ENCODE measurements at regions not wholly inside any gene's neighbourhood (a gene's known extent, or its start where the extent isn't known, plus 50 kb on each side); places are given as distances from the start of the nearest gene placed in this dataset.

DNA sequence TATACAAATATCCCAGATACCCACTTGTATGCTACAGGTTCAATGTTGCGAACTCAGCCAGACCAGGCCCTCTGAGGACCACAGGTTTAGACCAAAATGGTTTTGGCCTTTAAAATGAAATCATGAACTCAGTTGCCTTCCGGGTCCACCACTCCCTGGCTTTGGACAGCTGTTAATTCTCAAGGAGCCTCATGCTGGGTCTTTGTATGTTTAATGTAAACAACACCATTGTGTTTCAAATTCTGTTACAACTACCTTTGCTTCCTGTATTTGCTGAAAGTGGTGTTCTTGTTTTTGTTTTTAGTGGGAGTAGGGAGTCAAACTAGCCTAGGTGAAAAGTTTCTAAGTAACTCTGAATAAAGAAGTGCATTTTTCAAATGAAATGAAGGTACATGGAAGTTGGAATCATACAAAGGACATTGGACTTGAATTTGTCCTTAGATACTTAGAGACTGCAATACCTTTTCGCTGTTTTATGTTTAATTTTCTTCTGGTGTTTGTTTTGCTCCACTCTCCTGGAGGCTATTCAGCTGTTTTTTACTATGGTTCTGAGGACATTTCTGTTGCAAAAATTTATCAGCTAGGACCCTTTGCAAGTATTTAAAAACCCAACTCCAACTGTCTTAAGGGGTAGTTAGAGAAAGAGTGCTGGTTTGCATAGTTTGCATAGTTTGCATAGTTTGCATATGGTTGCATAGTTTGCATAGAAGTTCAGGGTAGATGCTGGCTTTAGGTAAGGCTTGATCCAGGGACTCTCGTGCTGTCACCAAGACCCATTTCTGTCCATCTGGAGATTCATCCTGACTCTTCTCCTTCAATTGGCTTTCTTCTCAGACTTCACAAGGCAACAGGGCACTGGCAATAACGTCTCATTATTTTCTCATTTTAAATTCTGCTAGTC is 70.1 kb downstream of the MID1IP1 start:
- TF ChIP-seq POLR2AphosphoS5 (IDR thresholded peaks at IDR 0.05; ENCODE audit: low read depth, low read length) (no peak), TAF1 (IDR thresholded peaks at IDR 0.05; ENCODE audit: borderline replicate concordance, low read depth, low read length) (no peak), POLR2A (IDR thresholded peaks at IDR 0.05; ENCODE audit: low read depth, low read length) (no peak)
- DNase-seq (ENCODE audit: insufficient read length) (no peak), FAIRE-seq (no peak)

DNA sequence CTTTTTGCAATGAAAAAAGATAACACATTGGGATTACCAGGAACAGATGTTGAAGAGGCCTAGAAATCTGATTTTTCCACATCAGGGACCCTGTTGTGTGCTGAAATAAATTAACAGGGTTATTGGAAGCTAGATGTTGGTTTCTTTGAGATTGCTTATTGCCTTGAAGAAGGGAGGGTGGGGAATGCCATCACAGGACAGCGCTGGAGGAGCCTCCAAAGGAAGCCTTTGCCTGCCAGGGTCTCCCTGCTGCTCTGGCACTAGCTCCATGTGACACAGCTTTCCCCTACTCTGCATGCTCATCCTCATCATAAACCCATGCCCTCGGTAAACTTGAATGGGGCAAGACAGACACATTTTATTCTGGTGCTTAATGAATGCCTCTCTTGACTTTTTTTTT is 76.1 kb downstream of the MID1IP1 start:
- FAIRE-seq (no peak), DNase-seq (ENCODE audit: insufficient read length) (no peak)
- TF ChIP-seq POLR2A (IDR thresholded peaks at IDR 0.05; ENCODE audit: low read depth, low read length) (no peak), TAF1 (IDR thresholded peaks at IDR 0.05; ENCODE audit: borderline replicate concordance, low read depth, low read length) (no peak), POLR2AphosphoS5 (IDR thresholded peaks at IDR 0.05; ENCODE audit: low read depth, low read length) (no peak)

DNA sequence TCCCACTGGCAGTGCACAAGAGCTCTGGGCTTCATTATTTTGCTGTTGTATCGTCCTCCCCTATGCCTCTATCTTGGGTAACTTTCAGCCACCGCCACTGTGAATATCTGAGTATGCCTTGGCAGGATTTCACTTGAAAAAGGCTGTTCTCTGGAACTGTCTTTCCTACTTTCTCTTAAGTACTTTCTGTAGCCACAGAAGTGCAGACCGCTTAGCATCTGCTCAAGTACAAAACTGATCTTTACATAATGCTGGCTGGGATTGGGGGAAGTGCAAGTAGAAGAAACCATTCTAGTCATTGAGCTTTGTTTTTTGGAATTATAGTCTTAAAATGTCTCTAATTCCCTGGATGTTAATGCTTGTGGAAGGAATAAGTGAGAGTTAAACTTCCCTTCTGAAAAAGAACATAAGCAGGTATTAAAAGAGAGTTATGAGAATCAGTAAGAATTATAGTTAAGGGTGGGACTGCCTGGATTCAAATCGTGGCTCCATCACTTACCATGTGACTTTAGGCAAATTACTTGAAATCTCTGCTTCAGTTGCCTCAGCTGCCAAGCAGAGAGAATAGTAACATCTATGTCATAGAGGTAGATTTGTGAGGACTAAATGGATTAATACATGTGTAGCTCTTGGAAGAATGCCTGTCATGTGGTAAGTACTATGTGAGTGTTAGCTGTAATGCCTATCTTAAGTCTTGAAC is 77.5 kb downstream of the MID1IP1 start:
- no peak for TF ChIP-seq POLR2A (IDR thresholded peaks at IDR 0.05; ENCODE audit: low read depth, low read length)
- no peak for TF ChIP-seq POLR2AphosphoS5 (IDR thresholded peaks at IDR 0.05; ENCODE audit: low read depth, low read length)
- no peak for TF ChIP-seq TAF1 (IDR thresholded peaks at IDR 0.05; ENCODE audit: borderline replicate concordance, low read depth, low read length)
- no peak for FAIRE-seq
- DNase-seq (ENCODE audit: insufficient read length): no peak

DNA sequence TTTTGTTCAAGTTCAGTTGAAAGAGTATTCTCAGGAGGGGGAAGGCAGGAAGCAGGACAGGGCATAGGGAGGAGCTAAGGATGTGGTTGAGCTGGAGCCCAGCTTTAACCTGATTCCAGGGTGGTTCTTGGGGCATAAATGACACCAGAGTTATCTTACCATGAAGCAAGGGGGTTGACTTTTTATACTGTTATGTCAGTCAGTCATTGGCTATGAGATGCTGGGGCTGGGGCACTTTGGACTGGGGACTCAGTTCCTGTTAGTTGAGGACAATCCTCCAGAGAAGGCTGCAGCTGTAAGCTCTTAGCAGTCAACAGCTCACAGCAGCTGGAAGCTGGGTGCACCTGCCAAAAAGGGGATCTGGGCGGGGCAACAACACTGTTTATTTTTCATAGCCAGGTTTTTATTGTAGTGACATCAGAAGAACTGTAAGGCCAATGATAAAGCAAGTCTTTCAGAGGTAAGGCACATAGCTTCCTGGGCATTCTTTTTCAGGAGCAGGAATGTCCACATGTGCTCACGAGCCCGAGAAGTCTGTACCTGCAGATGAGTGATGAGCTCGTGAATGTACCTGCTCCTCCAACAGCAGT is 78.5 kb downstream of the MID1IP1 start:
- no peak for TF ChIP-seq POLR2AphosphoS5 (IDR thresholded peaks at IDR 0.05; ENCODE audit: low read depth, low read length)
- no peak for TF ChIP-seq POLR2A (IDR thresholded peaks at IDR 0.05; ENCODE audit: low read depth, low read length)
- no peak for TF ChIP-seq TAF1 (IDR thresholded peaks at IDR 0.05; ENCODE audit: borderline replicate concordance, low read depth, low read length)
- peak; percentile 9 for FAIRE-seq
- no peak for DNase-seq (ENCODE audit: insufficient read length)

DNA sequence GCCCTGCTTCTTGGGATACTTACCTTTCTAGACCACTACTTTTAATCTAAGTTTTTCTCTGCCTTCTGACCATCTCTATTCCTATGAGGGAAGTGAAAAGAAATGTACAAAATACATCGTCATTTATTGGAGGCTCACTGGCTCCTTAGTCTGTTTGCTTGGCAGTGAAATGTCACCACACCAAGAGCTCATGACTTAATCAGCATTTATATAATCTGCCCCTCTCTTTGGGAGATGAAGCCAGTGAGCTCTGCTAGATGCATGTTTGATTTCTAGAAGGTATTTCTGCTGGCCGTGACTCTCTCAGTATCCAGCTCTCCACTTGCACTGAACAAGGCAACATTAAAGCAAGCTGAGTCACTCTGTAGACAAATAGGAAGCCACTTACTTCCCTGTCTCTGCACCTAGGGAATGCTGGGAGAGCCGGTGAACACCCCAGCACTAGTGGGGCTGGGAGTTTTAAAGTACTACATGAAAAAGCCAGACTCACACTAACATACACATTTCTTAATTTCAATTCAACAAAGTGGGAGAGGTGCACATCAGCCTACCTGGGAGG is 79.1 kb downstream of the MID1IP1 start:
- no peak for DNase-seq (ENCODE audit: insufficient read length)
- no peak for FAIRE-seq
- TF ChIP-seq TAF1 (IDR thresholded peaks at IDR 0.05; ENCODE audit: borderline replicate concordance, low read depth, low read length): no peak
- no peak for TF ChIP-seq POLR2A (IDR thresholded peaks at IDR 0.05; ENCODE audit: low read depth, low read length)
- no peak for TF ChIP-seq POLR2AphosphoS5 (IDR thresholded peaks at IDR 0.05; ENCODE audit: low read depth, low read length)

DNA sequence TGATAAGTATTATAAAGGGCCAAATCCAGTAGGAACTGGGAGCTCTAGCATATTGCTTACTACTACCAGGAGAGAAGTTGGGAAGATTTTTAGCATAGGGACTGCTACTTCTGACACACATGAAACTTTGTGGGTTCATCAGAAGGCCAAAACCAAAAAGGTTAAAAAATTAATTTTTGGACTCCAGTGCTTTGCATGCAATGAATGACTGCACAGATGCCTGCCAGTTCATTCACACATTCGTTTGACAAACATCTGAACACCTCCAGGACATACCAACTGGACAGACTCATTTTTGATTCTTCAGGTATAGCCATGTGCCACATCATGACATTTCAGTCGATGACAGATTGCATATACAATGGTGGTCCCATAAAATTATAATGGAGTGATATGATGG is 79.8 kb downstream of the MID1IP1 start:
- FAIRE-seq (no peak), DNase-seq (ENCODE audit: insufficient read length) (no peak)
- no peak for TF ChIP-seq POLR2A (IDR thresholded peaks at IDR 0.05; ENCODE audit: low read depth, low read length)
- TF ChIP-seq TAF1 (IDR thresholded peaks at IDR 0.05; ENCODE audit: borderline replicate concordance, low read depth, low read length): no peak
- no peak for TF ChIP-seq POLR2AphosphoS5 (IDR thresholded peaks at IDR 0.05; ENCODE audit: low read depth, low read length)

DNA sequence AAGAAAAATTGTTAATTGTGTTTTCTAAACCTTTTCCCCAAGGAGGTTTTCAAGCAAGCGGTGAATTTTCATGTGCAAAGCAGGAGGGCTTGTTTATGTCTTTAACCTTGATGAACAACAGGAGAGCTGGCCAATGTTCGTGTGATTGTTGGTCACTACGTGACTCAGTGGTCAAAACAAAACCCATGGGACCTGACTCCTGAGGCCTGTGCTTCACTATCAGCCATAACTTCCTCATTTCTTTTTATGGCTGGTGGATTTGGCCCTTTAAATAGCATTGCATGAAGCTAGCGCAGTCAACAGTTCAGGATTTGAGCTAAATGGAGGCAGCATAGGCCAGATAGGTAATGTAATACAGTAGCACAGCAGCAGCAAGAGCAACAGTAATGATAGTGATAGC is 80.5 kb downstream of the MID1IP1 start:
- no peak for TF ChIP-seq POLR2A (IDR thresholded peaks at IDR 0.05; ENCODE audit: low read depth, low read length)
- no peak for TF ChIP-seq TAF1 (IDR thresholded peaks at IDR 0.05; ENCODE audit: borderline replicate concordance, low read depth, low read length)
- no peak for TF ChIP-seq POLR2AphosphoS5 (IDR thresholded peaks at IDR 0.05; ENCODE audit: low read depth, low read length)
- FAIRE-seq (peak; percentile 24), DNase-seq (ENCODE audit: insufficient read length) (no peak)

DNA sequence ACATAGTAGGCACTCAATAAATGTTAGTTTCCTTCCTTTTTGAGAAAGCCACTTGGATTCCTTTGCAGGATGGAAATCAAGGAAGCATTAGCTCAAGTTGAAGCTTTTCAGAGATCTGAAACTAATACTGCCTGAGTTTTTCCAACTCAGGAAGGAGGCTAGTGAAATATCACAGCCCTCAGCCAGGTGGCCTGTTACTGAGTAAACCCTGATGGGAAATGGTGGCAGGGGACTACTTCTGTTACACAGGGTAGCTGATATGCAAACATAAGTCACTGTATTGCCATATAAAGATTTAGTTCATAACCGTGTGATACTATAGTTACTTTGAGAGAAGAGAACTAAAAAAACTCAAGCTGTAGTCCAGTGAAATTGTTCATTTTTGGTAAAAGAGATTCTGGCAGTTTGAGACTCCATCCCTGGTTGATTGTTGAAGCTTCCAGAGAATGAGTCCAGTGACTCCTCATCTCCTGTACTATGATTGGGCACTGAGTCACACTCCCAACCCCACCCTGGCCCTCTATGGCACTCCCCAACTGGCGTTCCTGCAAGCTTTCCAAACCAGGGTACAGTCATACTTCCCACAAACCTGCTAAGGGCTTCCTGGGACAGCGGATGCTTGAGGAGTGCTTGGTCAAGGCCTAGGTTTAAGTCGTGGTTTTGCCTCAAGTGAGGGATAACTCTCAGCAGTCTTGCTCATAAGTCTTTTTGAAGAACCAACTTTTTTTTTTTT is 81.8 kb downstream of the MID1IP1 start:
- TF ChIP-seq POLR2A (IDR thresholded peaks at IDR 0.05; ENCODE audit: low read depth, low read length): no peak
- TF ChIP-seq POLR2AphosphoS5 (IDR thresholded peaks at IDR 0.05; ENCODE audit: low read depth, low read length): no peak
- no peak for TF ChIP-seq TAF1 (IDR thresholded peaks at IDR 0.05; ENCODE audit: borderline replicate concordance, low read depth, low read length)
- DNase-seq (ENCODE audit: insufficient read length): no peak
- FAIRE-seq: peak; percentile 27

DNA sequence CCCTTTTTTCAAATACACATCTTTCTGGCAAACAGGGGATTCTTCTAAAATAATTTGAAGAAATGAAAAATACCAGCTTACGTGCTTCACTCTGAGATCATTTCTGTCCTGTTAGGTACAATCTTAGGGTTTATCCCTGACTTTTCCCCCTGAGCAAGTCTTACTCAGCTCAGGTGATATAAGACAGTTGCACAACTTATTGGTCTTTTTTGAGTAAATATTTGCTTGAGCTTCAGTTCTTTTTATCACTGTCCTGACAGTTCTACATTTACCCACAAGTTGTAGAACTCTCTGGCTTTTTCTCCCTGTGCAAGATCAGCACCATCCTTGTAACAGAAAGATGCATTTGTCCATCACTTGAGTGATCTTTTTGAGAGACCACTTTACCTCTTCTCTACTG is 84.9 kb downstream of the MID1IP1 start:
- TF ChIP-seq POLR2A (IDR thresholded peaks at IDR 0.05; ENCODE audit: low read depth, low read length) (no peak), POLR2AphosphoS5 (IDR thresholded peaks at IDR 0.05; ENCODE audit: low read depth, low read length) (no peak)
- DNase-seq (ENCODE audit: insufficient read length) (no peak), FAIRE-seq (no peak)

DNA sequence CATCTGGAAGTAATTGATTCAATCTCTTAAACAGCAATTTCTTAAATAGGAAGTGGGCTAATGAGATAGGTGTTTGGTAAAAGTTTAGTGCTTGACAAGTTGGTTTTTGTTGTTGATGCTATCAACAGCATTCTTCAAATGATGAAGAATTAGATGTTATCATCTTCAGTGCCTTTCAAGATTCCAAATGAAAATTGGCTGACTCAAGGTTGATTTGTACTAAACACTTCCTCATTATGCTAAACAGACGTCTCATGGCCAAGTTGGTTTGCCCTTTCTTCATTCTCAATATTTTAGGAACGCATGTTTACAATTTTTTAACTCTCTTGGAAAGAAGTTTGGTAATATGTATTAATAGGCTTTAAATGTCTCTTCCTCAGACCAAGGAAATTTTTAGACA is 86.0 kb downstream of the MID1IP1 start:
- FAIRE-seq (no peak), DNase-seq (ENCODE audit: insufficient read length) (no peak)
- TF ChIP-seq POLR2AphosphoS5 (IDR thresholded peaks at IDR 0.05; ENCODE audit: low read depth, low read length) (no peak), TAF1 (IDR thresholded peaks at IDR 0.05; ENCODE audit: borderline replicate concordance, low read depth, low read length) (no peak), POLR2A (IDR thresholded peaks at IDR 0.05; ENCODE audit: low read depth, low read length) (no peak)

DNA sequence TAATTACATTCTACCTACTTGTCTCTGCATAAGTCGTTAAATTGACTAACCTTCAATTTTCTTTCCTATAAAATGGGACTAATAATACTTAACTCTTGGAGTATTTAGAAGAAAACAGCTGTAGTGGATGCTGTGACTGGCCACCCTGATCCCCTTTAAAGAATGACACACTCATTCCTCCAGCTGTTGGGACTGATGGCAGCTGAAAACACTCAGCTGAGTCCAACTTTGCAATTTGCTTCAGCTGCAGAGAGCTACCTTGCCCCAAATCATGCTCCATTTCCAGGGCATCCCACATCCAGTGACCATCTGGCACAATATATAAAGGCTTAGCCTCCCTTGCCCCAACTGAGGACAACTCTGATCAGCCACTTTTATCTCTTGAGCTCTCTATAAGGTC is 89.1 kb downstream of the MID1IP1 start:
- no peak for TF ChIP-seq TAF1 (IDR thresholded peaks at IDR 0.05; ENCODE audit: borderline replicate concordance, low read depth, low read length)
- no peak for TF ChIP-seq POLR2AphosphoS5 (IDR thresholded peaks at IDR 0.05; ENCODE audit: low read depth, low read length)
- TF ChIP-seq POLR2A (IDR thresholded peaks at IDR 0.05; ENCODE audit: low read depth, low read length): no peak
- FAIRE-seq: no peak
- no peak for DNase-seq (ENCODE audit: insufficient read length)

Data from GM12892 (cell line).